Endothelial cell of umbilical vein (primary cell): ENCODE measurements at regions not wholly inside any gene's neighbourhood (a gene's known extent, or its start where the extent isn't known, plus 50 kb on each side); places are given as distances from the start of the nearest gene placed in this dataset.

ENCODE experiments used
- BruUV-seq: library from RNA; stranded (reverse); fragments of 400-500 nt; replicated peaks from 2 replicates; lab custom pipeline; 2021; lab: Mats Ljungman, UMichigan
- CTCF ChIA-PET: fragments of 300-600, 350-600 bp; sonication (Branson Sonifier 250); formaldehyde crosslinking; loops from one replicate; lab custom pipeline; 2021; ENCODE audit warnings: antibody characterized with exemption, inconsistent platforms; lab: Charles Lee
- POLR2A ChIA-PET: fragments of 300-600, 350-600 bp; sonication (Branson Sonifier 250); formaldehyde crosslinking; loops from one replicate; lab custom pipeline; 2021; ENCODE audit warnings: antibody characterized with exemption, inconsistent platforms; lab: Charles Lee
- DNase-seq: peaks from one replicate; pipeline ENCODE4 v3.0.0-alpha.2; 2011; ENCODE audit warnings: low read depth, low spot score
- FAIRE-seq: peaks from 2 replicates; lab custom pipeline; 2011; peaks lifted over from hg19 to GRCh38; lab: Jason Lieb, UNC
- H2AFZ ChIP-seq: 2 replicates; pipeline ENCODE4 v1.6.0; 2012; ENCODE audit warnings: low read depth, low read length, control low read depth, inconsistent platforms
- H3K27ac ChIP-seq: 2 replicates; pipeline ENCODE4 v1.5.1; 2011; ENCODE audit warnings: low read depth, mild to moderate bottlenecking, control low read depth, low read length, moderate library complexity; ENCODE audit not compliant: insufficient read depth
- H3K27me3 ChIP-seq, 2 experiments: 2 replicates each; pipeline versions ENCODE4 v1.6.0 to v1.6.1; 2011; ENCODE audit warnings: low read length in 2 of 2, mixed read lengths in 1 of 2; ENCODE audit not compliant: control insufficient read depth in 2 of 2, insufficient read depth in 2 of 2
- H3K36me3 ChIP-seq, 2 experiments: 2 replicates in 1 of 2; 3 replicates in 1 of 2; pipeline ENCODE4 v1.5.1; 2011; ENCODE audit warnings: low read length in 2 of 2, mild to moderate bottlenecking in 1 of 2, moderate library complexity in 1 of 2; ENCODE audit not compliant: control insufficient read depth in 2 of 2, insufficient read depth in 2 of 2; ENCODE audit errors: extremely low read depth in 1 of 2
- H3K4me1 ChIP-seq: 3 replicates; pipeline ENCODE4 v1.5.1; 2011; ENCODE audit warnings: mild to moderate bottlenecking, low read length; ENCODE audit not compliant: control insufficient read depth, insufficient read depth; ENCODE audit errors: extremely low read depth
- H3K4me2 ChIP-seq: 2 replicates; pipeline ENCODE4 v1.6.1; 2011; ENCODE audit warnings: low read length, control low read depth, mixed read lengths; ENCODE audit not compliant: insufficient read depth
- H3K4me3 ChIP-seq, 3 experiments: fragments of 200-600 bp in 1 of 3; sonication (generic), shearing (Covaris generic) in 1 of 3; replicated peaks in 1 of 3; 2 replicates each; pipeline ENCODE4 v1.5.1; 2011 to 2016; ENCODE audit warnings: control low read depth in 3 of 3, low read length in 3 of 3, mild to moderate bottlenecking in 2 of 3, inconsistent platforms in 1 of 3, low read depth in 1 of 3, moderate library complexity in 1 of 3; ENCODE audit not compliant: insufficient read depth in 1 of 3
- H3K79me2 ChIP-seq: 2 replicates; pipeline ENCODE4 v1.6.0; 2012; ENCODE audit warnings: low read length, inconsistent platforms; ENCODE audit not compliant: control insufficient read depth, insufficient read depth
- H3K9ac ChIP-seq: replicated peaks from 2 replicates; pipeline ENCODE3; 2011; ENCODE audit warnings: low read length, control low read depth; ENCODE audit not compliant: insufficient read depth; ENCODE audit errors: extremely low read depth
- H3K9me1 ChIP-seq: replicated peaks from 3 replicates; pipeline ENCODE4 v1.6.0; 2011; ENCODE audit warnings: mild to moderate bottlenecking, low read length; ENCODE audit not compliant: control insufficient read depth, insufficient read depth; ENCODE audit errors: extremely low read depth
- H3K9me3 ChIP-seq: replicated peaks from 2 replicates; pipeline ENCODE4 v1.5.1; 2012; ENCODE audit warnings: low read length, inconsistent platforms; ENCODE audit not compliant: control insufficient read depth, insufficient read depth
- H4K20me1 ChIP-seq: replicated peaks from 2 replicates; pipeline ENCODE3; 2011; ENCODE audit warnings: mild to moderate bottlenecking, low read length; ENCODE audit not compliant: control insufficient read depth, insufficient read depth; ENCODE audit errors: extremely low read depth
- CTCF ChIP-seq, 2 donors: IDR thresholded peaks; 1 replicate in 1 of 2; 2 replicates in 1 of 2; pipeline ENCODE4 v1.5.1; 2011; ENCODE audit warnings: low read length in 2 of 2, mild to moderate bottlenecking in 2 of 2, moderate library complexity in 2 of 2, control low read depth in 1 of 2, inconsistent platforms in 1 of 2, low read depth in 1 of 2; ENCODE audit not compliant: insufficient read depth in 1 of 2; ENCODE audit errors: extremely low read depth in 1 of 2
- FOS ChIP-seq: IDR thresholded peaks from 2 replicates; pipeline ENCODE4 v1.6.1; 2011; ENCODE audit warnings: mild to moderate bottlenecking, low read length, moderate library complexity, borderline replicate concordance; ENCODE audit not compliant: insufficient read depth
- MYC ChIP-seq: IDR thresholded peaks from one replicate; pipeline ENCODE4 v1.6.1; 2011; ENCODE audit warnings: mild to moderate bottlenecking, low read depth, low read length
- dilution Hi-C: fragments of 300-500 bp; cut with MboI; formaldehyde crosslinking; loops from one replicate; pipeline ENCODE4 v1.15.0; 2019; ENCODE audit warnings: low sequenced_read_pairs; ENCODE audit not compliant: extremely low pct_ligation_motif_present
- intact Hi-C: fragments of 100-400 bp; cut with micrococcal nuclease; formaldehyde crosslinking; loops from one replicate; pipeline ENCODE4 v1.10.0; 2022

- H3K4me3 ChIP-seq: no peak overlapping the region
- dilution Hi-C loops (no loop called here), intact Hi-C loops (no loop called here)
- ChIA-PET POLR2A (no interaction called here), CTCF (interaction anchor here (1.3 kb wide), 1 partner anchor 10 kb away, joined by 3 read pairs; no protein-coding TSS in a partner anchor)
- no peak overlapping the region for H2AFZ ChIP-seq
- no peaks in the 10 kb centered on the region for H3K9me1 ChIP-seq
- H4K20me1 ChIP-seq: no peaks in the 10 kb centered on the region
- H3K9me3 ChIP-seq: no peaks in the 10 kb centered on the region
- no peaks in the 10 kb centered on the region for H3K4me1 ChIP-seq
- H3K9ac ChIP-seq: no peak overlapping the region
- no peak for DNase-seq
- TF ChIP-seq FOS (no peak), MYC (no peak), CTCF (IDR thresholded peaks at IDR 0.05; ENCODE audit: extremely low read depth in 1 of 2, insufficient read depth in 1 of 2, low read depth in 1 of 2, low read length in 2 of 2) (no peak)
- no peaks in the 10 kb centered on the region for H3K79me2 ChIP-seq
- H3K36me3 ChIP-seq: no peaks in the 10 kb centered on the region
- H3K4me2 ChIP-seq: no peak overlapping the region
- no peak for FAIRE-seq
- H3K27me3 ChIP-seq: no peaks in the 10 kb centered on the region
- BruUV-seq: no TSS peak
- H3K27ac ChIP-seq: no peak overlapping the region
Observed at GRCh38 chr2:236682651-236683422, 113.2 kb downstream of the ACKR3 start.
